ENCODE measurements at regions not wholly inside any gene's neighbourhood (a gene's known extent, or its start where the extent isn't known, plus 50 kb on each side); places are given as distances from the start of the nearest gene placed in this dataset.

- TF ChIP-seq CTCF (IDR thresholded peaks at IDR 0.05; ENCODE audit: insufficient read depth, low read depth, low read length): no peak
- no peak for DNase-seq (ENCODE audit: low read depth)
These were observed 771.6 kb upstream of the COBL start for GRCh38 chr7:52088008-52088901.

GRCh38 chr7:52085610-52086009, 769.0 kb upstream of the COBL start:
- H3K4me3 ChIP-seq (ENCODE audit: low read depth, low read length): no peak overlapping the region
- no peak for DNase-seq (ENCODE audit: low read depth)
- no peak for TF ChIP-seq CTCF (IDR thresholded peaks at IDR 0.05; ENCODE audit: insufficient read depth, low read depth, low read length)

More at GRCh38 chr7:52088008-52088901, 771.6 kb upstream of the COBL start:
- H3K4me3 ChIP-seq (ENCODE audit: low read depth, low read length): no peak overlapping the region

DNA sequence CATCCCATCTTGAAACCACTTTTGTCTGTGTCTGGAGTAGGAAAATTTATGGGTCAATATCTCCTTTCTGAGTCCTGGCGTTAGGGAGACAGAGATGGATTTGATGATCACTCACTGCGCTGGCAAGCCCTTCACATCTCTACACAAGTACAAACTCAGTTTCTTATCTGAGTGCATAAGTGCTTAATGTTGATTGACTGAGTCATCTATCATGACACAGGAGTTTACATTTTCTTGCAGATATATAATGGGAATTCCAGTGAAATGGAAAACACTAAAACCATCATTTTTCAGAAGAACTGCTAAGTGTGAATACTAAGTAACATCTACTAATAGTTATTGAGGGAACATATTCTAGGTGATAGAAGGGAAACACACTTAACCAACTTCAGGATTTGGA, 763.9 kb upstream of the COBL start:
- no peak overlapping the region for H3K4me3 ChIP-seq (ENCODE audit: low read depth, low read length)
- TF ChIP-seq CTCF (IDR thresholded peaks at IDR 0.05; ENCODE audit: insufficient read depth, low read depth, low read length): no peak

DNA sequence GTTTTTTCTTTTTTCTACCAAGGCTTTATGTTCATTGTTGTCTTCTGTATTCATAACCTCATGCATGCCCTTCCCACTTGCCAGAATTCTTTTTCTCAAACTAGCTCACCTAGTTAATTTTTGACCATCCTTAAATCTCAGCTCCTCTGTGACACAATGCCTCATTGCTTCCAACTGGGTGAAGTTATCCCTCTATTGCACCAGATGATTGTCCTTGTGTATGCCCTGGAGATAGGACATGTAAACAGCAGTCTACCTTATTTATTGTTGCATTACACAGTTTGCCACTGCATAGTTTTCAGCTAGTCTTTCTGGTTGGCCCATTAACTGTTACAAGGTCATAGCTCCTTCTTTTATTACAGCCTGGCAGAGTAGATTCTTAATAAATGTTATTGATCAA, 763.1 kb upstream of the COBL start:
- TF ChIP-seq CTCF (IDR thresholded peaks at IDR 0.05; ENCODE audit: insufficient read depth, low read depth, low read length): no peak
- no peak overlapping the region for H3K4me3 ChIP-seq (ENCODE audit: low read depth, low read length)
- no peak for DNase-seq (ENCODE audit: low read depth)

More for the DNA sequence above, 763.9 kb upstream of the COBL start:
- no peak for DNase-seq (ENCODE audit: low read depth)

GRCh38 chr7:52077571-52077970, 761.0 kb upstream of the COBL start:
- TF ChIP-seq CTCF (IDR thresholded peaks at IDR 0.05; ENCODE audit: insufficient read depth, low read depth, low read length): no peak
- no peak for DNase-seq (ENCODE audit: low read depth)
- no peak overlapping the region for H3K4me3 ChIP-seq (ENCODE audit: low read depth, low read length)

- H3K4me3 ChIP-seq (ENCODE audit: low read depth, low read length): no peak overlapping the region
- TF ChIP-seq CTCF (IDR thresholded peaks at IDR 0.05; ENCODE audit: insufficient read depth, low read depth, low read length): no peak
- no peak for DNase-seq (ENCODE audit: low read depth)
These were observed 758.3 kb upstream of the COBL start for GRCh38 chr7:52074912-52075311.

All from fibroblast of villous mesenchyme (primary cell).